Fibroblast of mammary gland (primary cell): ENCODE measurements at regions not wholly inside any gene's neighbourhood (a gene's known extent, or its start where the extent isn't known, plus 50 kb on each side); places are given as distances from the start of the nearest gene placed in this dataset.

Experiments
- DNase-seq: peaks from one replicate; pipeline ENCODE4 v3.0.0-alpha.2; 2010; ENCODE audit warnings: low read depth
- H3K4me3 ChIP-seq: 2 replicates; pipeline ENCODE4 v1.5.1; 2011; ENCODE audit warnings: low read depth, mild to moderate bottlenecking, low read length, moderate library complexity; ENCODE audit not compliant: control insufficient read depth
- CTCF ChIP-seq: conservative IDR thresholded peaks from 2 replicates; pipeline ENCODE4 v1.5.1; 2011; ENCODE audit warnings: low read depth, low read length, inconsistent platforms; ENCODE audit not compliant: control insufficient read depth, insufficient read depth

GRCh38 chr19:28764066-28764465 lies 448.9 kb downstream of the UQCRFS1 start:
- TF ChIP-seq CTCF: no peak
- H3K4me3 ChIP-seq: no peak overlapping the region
- no peak for DNase-seq

GRCh38 chr19:28746478-28746877 lies 466.5 kb downstream of the UQCRFS1 start:
- no peak for TF ChIP-seq CTCF
- H3K4me3 ChIP-seq: no peak overlapping the region
- peak; percentile 1 for DNase-seq

- H3K4me3 ChIP-seq: no peak overlapping the region
- DNase-seq: no peak
- TF ChIP-seq CTCF: no peak
Measured at GRCh38 chr19:28744943-28745342, 468.0 kb downstream of the UQCRFS1 start.

- TF ChIP-seq CTCF: no peak
- H3K4me3 ChIP-seq: no peak overlapping the region
- DNase-seq: no peak
Measured at GRCh38 chr19:28744014-28744413, 468.9 kb downstream of the UQCRFS1 start.

- peak; percentile 66 for TF ChIP-seq CTCF
- DNase-seq: peak; percentile 57
- no peak overlapping the region for H3K4me3 ChIP-seq
Measured at GRCh38 chr19:28737021-28737895, 475.7 kb downstream of the UQCRFS1 start.

- no peak for DNase-seq
Measured at GRCh38 chr19:28736528-28736927, 476.4 kb downstream of the UQCRFS1 start.

More at GRCh38 chr19:28736528-28736927, 476.4 kb downstream of the UQCRFS1 start:
- TF ChIP-seq CTCF: no peak
- no peak overlapping the region for H3K4me3 ChIP-seq
